RWPE1 (cell line): ENCODE measurements at regions not wholly inside any gene's neighbourhood (a gene's known extent, or its start where the extent isn't known, plus 50 kb on each side); places are given as distances from the start of the nearest gene placed in this dataset.

Experiments used
- CTCF ChIA-PET: fragments of 350-600 bp; sonication (Branson Sonifier 250); formaldehyde crosslinking; extraction: SDS; loops from one replicate; lab custom pipeline; 2021; lab: Yijun Ruan, JAX
- POLR2A ChIA-PET: fragments of 400-600 bp; formaldehyde crosslinking; extraction: SDS; loops from one replicate; lab custom pipeline; 2020; ENCODE audit warnings: antibody characterized with exemption; ENCODE audit not compliant: low non-redundant PET; lab: Yijun Ruan, JAX
- DNase-seq: peaks from one replicate; pipeline ENCODE4 v3.0.0; 2012; ENCODE audit warnings: low spot score
- H3K27ac ChIP-seq: fragments of 450-650 bp; 2 replicates; pipeline ENCODE4 v1.5.1; 2017
- TF ChIP-seq, protein P1 (sequence below): fragments of 450-650 bp; conservative IDR thresholded peaks from 2 replicates; pipeline ENCODE4 v1.5.1; 2017; ENCODE audit warnings: low read depth, mild to moderate bottlenecking

DNA sequence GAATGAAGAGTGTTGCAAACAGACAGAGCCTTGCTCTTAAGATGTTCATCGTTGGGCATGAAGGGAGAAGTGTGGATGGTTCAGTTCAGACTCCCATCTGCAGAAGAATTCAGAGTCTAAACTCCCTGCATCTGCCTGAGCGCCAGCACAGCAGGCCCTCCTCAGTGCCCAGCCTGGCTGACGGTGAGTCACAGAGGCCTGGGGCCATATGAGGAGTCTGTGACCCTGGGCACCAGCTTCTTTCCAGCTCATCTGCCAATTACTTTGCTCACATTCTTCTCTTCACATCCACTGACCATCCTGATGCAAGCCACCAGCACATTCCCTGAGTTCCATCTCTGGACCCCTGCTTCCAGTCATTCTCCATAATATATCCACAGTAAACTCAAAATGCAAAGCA lies 401.1 kb upstream of the TRPC7 start:
- ChIA-PET CTCF (no interaction called here), POLR2A (no interaction called here)

DNA sequence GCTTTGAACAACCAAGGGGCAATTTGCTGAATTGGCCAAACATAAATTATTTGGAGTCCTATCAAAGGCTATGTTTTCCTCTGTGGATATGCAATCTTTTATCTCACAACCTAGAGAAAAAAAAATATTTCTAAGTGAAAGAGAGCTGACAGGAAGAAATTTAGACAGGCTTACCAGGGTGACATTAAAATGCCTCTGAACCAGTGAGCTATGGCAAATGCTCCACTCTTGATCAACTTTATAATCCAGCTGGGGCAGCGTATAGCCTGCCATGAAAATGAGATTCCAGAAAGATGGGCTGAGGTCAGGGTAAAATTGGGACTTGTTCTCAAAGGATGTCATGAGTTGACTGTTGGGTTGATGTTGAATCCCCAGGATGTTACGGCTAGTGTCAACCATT lies 399.3 kb upstream of the TRPC7 start:
- TF ChIP-seq, protein P1, sequence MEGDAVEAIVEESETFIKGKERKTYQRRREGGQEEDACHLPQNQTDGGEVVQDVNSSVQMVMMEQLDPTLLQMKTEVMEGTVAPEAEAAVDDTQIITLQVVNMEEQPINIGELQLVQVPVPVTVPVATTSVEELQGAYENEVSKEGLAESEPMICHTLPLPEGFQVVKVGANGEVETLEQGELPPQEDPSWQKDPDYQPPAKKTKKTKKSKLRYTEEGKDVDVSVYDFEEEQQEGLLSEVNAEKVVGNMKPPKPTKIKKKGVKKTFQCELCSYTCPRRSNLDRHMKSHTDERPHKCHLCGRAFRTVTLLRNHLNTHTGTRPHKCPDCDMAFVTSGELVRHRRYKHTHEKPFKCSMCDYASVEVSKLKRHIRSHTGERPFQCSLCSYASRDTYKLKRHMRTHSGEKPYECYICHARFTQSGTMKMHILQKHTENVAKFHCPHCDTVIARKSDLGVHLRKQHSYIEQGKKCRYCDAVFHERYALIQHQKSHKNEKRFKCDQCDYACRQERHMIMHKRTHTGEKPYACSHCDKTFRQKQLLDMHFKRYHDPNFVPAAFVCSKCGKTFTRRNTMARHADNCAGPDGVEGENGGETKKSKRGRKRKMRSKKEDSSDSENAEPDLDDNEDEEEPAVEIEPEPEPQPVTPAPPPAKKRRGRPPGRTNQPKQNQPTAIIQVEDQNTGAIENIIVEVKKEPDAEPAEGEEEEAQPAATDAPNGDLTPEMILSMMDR, result no peak
- DNase-seq, result no peak
- ChIA-PET CTCF (no interaction called here), POLR2A (no interaction called here)
- H3K27ac ChIP-seq, result no peak overlapping the region

More for the DNA sequence above, 401.1 kb upstream of the TRPC7 start:
- DNase-seq, result no peak
- H3K27ac ChIP-seq, result no peak overlapping the region
- TF ChIP-seq, protein P1, result no peak

DNA sequence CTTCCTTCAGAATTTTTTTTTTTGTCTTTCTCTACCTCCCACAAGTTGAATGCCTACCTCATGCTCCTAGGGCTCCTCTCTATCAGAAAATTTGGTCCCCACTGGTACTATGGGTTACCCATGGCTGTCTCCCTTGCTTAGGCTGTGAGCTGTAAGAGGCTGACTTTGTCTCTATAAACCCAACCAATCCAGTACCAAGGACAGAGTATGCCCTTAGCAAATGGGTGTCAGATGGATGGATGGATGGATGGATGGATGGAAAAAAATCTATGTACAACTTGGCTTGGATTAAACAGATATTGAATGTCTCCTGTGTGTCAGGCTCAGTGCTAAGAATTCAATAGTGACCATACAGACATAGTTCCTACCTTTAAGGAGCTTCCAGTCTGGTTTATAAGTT lies 398.2 kb upstream of the TRPC7 start:
- ChIA-PET CTCF (no interaction called here), POLR2A (interaction anchor here (0.6 kb wide), 1 partner anchor 467 kb away, joined by 3 read pairs; no protein-coding TSS in a partner anchor)
- no peak for DNase-seq
- H3K27ac ChIP-seq, result no peak overlapping the region
- TF ChIP-seq, protein P1, result no peak

DNA sequence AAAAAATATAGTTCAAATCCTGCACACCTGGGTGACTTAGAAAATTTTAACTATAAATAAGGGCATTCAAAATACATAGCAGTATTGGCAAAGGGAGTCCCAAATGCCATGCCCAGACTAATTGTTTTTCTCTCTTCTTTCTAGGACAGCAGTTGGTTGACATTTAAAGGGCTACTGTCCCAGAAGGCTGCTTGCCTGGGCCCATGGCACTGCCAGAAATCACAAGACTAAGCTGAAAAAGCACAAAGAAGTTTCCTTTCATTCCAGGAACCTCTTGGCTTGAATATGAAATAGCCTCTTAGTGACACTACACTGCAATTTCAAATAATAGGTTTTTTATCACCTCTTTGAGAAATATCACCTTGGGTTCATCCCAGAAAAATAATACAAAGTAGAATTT lies 388.9 kb upstream of the TRPC7 start:
- CTCF ChIA-PET, result no interaction called here
- TF ChIP-seq, protein P1, result no peak

DNA sequence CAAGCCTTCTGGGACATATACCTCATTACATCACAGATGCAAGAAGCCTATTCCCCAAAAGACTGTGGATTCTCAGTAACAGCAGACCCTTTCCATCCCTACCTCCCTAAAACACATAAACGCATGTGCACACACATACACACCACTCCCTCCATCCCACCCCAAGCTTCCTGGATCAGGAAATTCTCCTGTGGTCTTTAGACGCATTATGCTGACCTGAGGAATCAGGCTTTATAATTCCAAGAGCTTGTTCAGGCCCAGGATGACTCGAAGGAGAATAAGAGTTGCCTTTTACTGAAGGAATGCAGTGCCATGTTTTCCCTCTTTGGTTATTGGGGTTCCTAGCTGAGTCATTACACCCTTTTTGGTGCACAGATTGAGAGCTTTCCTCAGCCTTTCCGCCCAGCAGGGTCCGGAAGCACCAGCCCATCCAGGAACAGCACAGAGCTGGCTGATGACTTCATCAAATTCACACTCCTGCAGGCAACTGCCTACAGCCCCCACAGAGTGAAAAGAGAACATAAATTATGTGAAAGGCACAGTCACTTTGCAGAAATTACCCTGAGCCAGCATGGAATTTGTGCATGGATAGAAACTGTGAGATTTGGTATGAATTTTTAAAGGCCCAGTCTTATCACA lies 385.0 kb upstream of the TRPC7 start:
- ChIA-PET POLR2A (no interaction called here), CTCF (interaction anchor here (0.6 to 0.8 kb wide), 2 partner anchors 20 to 578 kb away, joined by 3 to 4 read pairs; no protein-coding TSS in a partner anchor)
- DNase-seq, result no peak
- TF ChIP-seq, protein P1, result no peak
- H3K27ac ChIP-seq, result no peak overlapping the region

More for the DNA sequence above, 388.9 kb upstream of the TRPC7 start:
- POLR2A ChIA-PET, result no interaction called here
- no peak for DNase-seq
- no peak overlapping the region for H3K27ac ChIP-seq

DNA sequence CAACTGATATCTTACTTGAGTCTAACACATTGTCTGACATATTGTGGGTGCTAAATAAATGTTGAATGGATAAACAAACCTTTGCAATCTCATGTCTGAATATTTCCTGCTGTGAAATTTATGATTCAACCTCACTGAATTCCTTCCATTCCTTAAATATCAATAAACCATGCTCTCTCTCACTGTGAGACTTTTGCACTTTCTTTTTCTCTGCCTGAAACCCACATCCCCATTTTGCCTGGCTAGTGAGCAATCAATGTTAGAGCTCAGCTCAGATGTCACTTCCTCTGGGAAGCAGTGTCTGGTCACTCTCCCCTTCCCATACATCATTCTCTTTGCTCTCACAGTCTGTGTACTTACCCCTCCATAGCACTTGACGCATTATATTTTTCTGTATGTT lies 383.7 kb upstream of the TRPC7 start:
- no peak overlapping the region for H3K27ac ChIP-seq
- POLR2A ChIA-PET, result interaction anchor here (0.7 kb wide), 1 partner anchor 32 kb away, joined by 3 read pairs; no protein-coding TSS in a partner anchor
- CTCF ChIA-PET, result no interaction called here
- TF ChIP-seq, protein P1, result no peak
- DNase-seq, result no peak
